Keratinocyte (primary cell): ENCODE measurements at regions not wholly inside any gene's neighbourhood (a gene's known extent, or its start where the extent isn't known, plus 50 kb on each side); places are given as distances from the start of the nearest gene placed in this dataset.

Experiments
- EZH2 ChIP-seq: IDR thresholded peaks from one replicate; pipeline ENCODE4 v1.6.1; 2012; ENCODE audit warnings: inconsistent platforms, mild to moderate bottlenecking, low read length, moderate library complexity
- TF ChIP-seq, protein P1 (sequence below), 3 experiments: IDR thresholded peaks in 1 of 3; conservative IDR thresholded peaks in 1 of 3; optimal IDR thresholded peaks in 1 of 3; 2 replicates in 2 of 3; 3 replicates in 1 of 3; pipeline versions ENCODE3 to v1.5.1; 2011; ENCODE audit warnings: low read length in 3 of 3, mild to moderate bottlenecking in 3 of 3, moderate library complexity in 2 of 3, control low read depth in 1 of 3, inconsistent platforms in 1 of 3; ENCODE audit not compliant: insufficient read depth in 2 of 3; ENCODE audit errors: extremely low read depth in 1 of 3

DNA sequence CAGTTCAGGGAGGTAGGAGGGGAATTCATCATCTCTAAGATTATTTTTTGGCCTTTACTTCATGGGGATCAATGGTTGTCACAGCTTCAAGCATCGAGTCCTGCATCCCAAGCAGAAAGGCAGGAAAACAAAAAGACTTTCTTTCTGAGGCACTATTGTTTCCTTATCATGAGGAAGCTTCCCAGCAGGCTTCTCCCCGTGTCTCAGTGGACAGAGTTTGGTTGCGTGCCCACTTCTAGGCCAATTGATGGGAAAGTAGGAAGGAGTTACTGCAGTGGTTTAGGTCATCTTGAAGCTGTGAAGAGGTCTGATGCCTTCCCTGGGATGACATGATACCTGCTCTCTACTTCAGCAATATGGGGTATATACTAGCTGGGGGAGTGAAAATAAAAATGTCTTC, 175.3 kb upstream of the CDH13 start:
- TF ChIP-seq, protein P1, sequence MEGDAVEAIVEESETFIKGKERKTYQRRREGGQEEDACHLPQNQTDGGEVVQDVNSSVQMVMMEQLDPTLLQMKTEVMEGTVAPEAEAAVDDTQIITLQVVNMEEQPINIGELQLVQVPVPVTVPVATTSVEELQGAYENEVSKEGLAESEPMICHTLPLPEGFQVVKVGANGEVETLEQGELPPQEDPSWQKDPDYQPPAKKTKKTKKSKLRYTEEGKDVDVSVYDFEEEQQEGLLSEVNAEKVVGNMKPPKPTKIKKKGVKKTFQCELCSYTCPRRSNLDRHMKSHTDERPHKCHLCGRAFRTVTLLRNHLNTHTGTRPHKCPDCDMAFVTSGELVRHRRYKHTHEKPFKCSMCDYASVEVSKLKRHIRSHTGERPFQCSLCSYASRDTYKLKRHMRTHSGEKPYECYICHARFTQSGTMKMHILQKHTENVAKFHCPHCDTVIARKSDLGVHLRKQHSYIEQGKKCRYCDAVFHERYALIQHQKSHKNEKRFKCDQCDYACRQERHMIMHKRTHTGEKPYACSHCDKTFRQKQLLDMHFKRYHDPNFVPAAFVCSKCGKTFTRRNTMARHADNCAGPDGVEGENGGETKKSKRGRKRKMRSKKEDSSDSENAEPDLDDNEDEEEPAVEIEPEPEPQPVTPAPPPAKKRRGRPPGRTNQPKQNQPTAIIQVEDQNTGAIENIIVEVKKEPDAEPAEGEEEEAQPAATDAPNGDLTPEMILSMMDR (optimal IDR thresholded peaks at IDR 0.05 in 1 of 3, IDR thresholded peaks at IDR 0.05 in 1 of 3, conservative IDR thresholded peaks at IDR 0.05 in 1 of 3; ENCODE audit: extremely low read depth in 1 of 3, insufficient read depth in 2 of 3, low read length in 3 of 3): no peak
- TF ChIP-seq EZH2: no peak
